C4-2B (cell line): ENCODE measurements at regions not wholly inside any gene's neighbourhood (a gene's known extent, or its start where the extent isn't known, plus 50 kb on each side); places are given as distances from the start of the nearest gene placed in this dataset.

Experiments
- H3K27ac ChIP-seq: fragments of 450-650 bp; 2 replicates; pipeline ENCODE4 v1.5.1; 2017
- ZFX ChIP-seq: fragments of 450-650 bp; IDR thresholded peaks from 2 replicates; pipeline ENCODE4 v1.6.1; 2017
- TF ChIP-seq, protein P1 (sequence below): fragments of 450-650 bp; conservative IDR thresholded peaks from 2 replicates; pipeline ENCODE4 v1.5.1; 2017; ENCODE audit warnings: mild to moderate bottlenecking

DNA sequence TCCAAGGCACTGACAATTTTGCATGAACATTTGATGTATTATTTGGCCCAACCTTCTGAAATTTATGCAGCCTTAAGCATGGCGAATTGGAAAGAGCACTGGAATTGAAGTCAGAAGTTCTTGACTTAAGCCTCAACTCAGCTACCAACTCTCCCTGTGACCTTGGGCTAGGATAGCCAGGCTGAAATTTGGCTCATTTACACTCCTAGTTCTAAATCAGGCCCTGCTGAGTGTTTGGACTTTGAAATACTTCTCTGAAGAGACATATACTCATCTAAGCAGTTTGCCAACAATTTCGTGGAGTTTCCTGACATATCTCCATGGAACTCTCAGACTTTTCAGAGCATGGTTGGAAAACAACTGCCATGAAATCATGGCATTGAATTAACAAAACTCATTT is 489.6 kb upstream of the PIK3C3 start:
- no peak overlapping the region for H3K27ac ChIP-seq
- no peak for TF ChIP-seq ZFX
- TF ChIP-seq, protein P1, sequence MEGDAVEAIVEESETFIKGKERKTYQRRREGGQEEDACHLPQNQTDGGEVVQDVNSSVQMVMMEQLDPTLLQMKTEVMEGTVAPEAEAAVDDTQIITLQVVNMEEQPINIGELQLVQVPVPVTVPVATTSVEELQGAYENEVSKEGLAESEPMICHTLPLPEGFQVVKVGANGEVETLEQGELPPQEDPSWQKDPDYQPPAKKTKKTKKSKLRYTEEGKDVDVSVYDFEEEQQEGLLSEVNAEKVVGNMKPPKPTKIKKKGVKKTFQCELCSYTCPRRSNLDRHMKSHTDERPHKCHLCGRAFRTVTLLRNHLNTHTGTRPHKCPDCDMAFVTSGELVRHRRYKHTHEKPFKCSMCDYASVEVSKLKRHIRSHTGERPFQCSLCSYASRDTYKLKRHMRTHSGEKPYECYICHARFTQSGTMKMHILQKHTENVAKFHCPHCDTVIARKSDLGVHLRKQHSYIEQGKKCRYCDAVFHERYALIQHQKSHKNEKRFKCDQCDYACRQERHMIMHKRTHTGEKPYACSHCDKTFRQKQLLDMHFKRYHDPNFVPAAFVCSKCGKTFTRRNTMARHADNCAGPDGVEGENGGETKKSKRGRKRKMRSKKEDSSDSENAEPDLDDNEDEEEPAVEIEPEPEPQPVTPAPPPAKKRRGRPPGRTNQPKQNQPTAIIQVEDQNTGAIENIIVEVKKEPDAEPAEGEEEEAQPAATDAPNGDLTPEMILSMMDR: no peak

DNA sequence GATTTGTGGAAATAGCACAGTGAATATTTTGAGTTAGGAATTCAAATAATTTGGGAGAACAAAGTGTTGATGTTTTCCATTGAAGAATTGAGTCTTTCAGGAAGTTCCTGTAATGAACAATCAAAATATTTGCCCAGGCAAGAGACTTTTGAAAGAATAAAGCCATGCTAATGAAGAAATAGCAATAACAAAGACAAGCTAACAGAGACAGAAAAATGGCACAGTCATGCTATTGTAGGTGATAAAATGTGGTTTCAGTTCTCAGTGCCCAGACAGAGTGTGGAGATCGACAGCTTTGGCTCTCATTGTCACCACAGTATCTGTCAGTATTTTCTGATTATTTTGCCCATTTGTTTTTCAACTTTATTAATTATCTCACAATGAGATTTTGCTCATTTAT is 490.8 kb upstream of the PIK3C3 start:
- no peak overlapping the region for H3K27ac ChIP-seq
- no peak for TF ChIP-seq ZFX
- TF ChIP-seq, protein P1: no peak

DNA sequence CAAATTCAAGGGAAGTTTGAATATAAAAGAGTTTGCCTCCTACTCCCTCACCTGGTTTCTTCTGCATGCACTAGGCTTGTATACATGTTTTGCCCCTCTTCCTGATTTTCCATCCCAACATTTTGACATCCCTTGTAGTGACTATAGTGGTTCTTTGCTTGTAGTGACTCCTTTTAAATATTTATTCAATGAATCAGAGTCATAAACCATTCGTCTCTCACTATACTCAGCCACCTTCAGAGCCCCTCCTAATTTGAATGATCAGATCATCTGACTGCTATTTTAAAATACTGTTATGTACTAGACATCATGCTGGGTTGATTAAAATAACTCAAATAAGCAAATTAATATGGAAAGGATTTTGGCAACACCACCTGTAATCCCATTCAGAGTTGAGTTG is 492.1 kb upstream of the PIK3C3 start:
- no peak overlapping the region for H3K27ac ChIP-seq
- TF ChIP-seq ZFX: no peak
- TF ChIP-seq, protein P1: no peak

DNA sequence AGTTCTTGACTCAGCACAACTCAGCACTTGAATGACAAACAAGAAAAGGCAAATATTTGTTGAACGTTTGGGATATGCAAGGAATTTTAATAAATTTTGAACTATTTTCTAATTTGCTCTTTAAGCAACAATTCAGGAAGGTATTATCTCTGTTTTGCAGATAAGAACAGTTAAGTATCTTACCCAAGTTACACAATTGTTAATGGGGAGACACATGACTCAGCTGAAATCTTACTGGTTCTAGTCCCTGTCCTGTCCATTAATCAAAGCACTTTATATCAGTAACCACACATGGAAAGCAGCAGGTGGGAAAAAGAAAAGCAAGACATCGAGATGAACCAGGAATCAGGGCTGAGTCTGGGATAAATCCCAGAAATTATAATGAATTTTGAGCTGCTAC is 493.9 kb upstream of the PIK3C3 start:
- H3K27ac ChIP-seq: no peak overlapping the region
- TF ChIP-seq, protein P1: no peak
- no peak for TF ChIP-seq ZFX

DNA sequence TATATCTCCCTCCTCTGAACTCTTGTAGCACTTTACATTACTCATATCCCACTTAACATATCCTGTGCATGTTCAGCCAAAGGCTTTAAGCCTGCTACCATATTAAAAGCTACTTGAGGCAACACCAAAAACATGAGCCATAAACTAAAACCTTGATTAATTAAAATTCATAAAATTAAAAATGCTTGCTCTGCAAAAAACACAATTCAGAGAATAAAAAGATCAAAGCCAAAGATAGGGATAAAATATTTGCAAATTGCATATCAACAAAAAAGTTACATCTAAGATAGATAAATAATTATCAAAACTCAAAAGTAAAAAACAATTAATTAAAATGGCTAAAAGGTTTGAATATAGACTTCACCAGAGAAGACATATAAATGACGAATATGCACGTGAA is 495.4 kb upstream of the PIK3C3 start:
- TF ChIP-seq ZFX: no peak
- TF ChIP-seq, protein P1: no peak
- no peak overlapping the region for H3K27ac ChIP-seq

DNA sequence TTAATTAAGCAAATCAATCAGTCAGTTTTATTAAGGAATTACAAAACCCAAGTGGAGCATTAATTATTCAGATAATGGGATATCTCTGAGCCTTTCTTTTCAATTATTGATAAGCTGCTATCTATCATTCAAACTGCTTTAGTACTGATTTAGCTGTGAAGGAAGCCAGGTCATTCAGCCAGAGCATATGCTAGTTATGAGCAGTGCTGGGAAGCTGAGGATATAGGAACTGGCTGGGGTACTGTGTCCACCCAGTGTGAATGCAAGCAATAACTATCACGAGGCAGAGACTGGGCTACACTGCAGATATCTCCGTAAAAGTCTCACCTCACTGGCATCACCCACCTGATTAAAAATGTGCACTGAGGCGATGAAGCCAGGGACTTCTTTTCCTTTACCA is 496.7 kb upstream of the PIK3C3 start:
- no peak for TF ChIP-seq ZFX
- TF ChIP-seq, protein P1: no peak

DNA sequence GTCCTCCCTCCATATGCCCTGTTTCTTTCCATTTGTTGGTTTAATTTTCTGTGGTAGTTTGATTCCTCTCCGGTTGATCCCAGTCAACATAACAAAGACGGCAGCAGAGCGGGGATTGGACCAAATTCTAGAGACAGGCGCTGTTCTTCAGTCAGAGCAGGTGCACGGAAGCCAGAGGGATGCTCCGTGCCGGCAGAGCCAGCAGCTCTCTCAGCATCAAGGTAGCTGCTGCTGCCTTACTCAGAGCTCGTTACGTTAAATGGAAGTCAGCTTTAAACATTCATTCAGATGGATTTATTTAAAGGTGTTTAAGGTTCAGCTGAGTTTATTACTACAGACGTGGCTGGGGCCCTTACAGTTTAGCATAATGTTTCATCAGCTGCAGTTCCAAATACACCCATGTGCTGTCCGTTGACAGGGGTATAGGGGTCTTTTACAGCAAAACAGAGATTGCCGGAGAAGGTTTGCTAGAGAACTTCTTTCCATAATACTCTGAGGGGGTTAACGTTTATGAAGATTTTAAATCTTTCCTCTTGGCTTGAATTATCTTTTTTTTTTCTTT is 497.2 kb upstream of the PIK3C3 start:
- TF ChIP-seq, protein P1: no peak
- TF ChIP-seq ZFX: no peak
- no peak overlapping the region for H3K27ac ChIP-seq

More for the DNA sequence above, 496.7 kb upstream of the PIK3C3 start:
- H3K27ac ChIP-seq: no peak overlapping the region
